ENCODE measurements at regions not wholly inside any gene's neighbourhood (a gene's known extent, or its start where the extent isn't known, plus 50 kb on each side); places are given as distances from the start of the nearest gene placed in this dataset.

DNA sequence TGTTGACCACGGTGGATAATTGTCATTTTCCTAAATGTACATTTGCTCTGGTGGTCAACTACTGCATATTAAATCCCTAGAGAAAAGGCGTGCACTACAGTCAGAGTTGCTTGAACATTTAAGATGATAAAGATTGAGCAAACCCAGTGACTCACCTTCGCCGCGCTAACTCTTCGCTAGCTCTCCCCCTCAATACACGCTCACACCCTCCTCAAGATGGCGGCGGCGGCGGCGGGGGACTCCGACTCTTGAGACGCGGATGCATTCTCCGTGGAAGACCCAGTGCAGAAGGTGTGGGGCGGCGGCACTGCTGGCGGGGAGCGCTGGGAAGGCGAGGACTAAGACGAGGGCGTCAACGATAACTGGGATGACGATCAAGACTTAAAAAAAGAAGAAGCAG lies 79.8 kb upstream of the PFN2 start:
- no peak overlapping the region for H3K4ac ChIP-seq (ENCODE audit: low read depth, low read length)
- H4K20me1 ChIP-seq (ENCODE audit: insufficient read depth, low read length), result no peaks in the 10 kb centered on the region
- H3K36me3 ChIP-seq (ENCODE audit: control insufficient read depth, insufficient read depth, low read length), result no peaks in the 10 kb centered on the region
- H2AFZ ChIP-seq (replicated peaks; ENCODE audit: low read length, poor library complexity), result no peak overlapping the region
- H2BK15ac ChIP-seq (ENCODE audit: low read depth, low read length), result no peak overlapping the region
- no peak overlapping the region for H3K27ac ChIP-seq (ENCODE audit: insufficient read depth, low read length)
- TF ChIP-seq, protein P1, sequence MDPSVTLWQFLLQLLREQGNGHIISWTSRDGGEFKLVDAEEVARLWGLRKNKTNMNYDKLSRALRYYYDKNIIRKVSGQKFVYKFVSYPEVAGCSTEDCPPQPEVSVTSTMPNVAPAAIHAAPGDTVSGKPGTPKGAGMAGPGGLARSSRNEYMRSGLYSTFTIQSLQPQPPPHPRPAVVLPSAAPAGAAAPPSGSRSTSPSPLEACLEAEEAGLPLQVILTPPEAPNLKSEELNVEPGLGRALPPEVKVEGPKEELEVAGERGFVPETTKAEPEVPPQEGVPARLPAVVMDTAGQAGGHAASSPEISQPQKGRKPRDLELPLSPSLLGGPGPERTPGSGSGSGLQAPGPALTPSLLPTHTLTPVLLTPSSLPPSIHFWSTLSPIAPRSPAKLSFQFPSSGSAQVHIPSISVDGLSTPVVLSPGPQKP (IDR thresholded peaks at IDR 0.05; ENCODE audit: borderline replicate concordance, low read depth, low read length), result no peak
- TF ChIP-seq, protein P2, sequence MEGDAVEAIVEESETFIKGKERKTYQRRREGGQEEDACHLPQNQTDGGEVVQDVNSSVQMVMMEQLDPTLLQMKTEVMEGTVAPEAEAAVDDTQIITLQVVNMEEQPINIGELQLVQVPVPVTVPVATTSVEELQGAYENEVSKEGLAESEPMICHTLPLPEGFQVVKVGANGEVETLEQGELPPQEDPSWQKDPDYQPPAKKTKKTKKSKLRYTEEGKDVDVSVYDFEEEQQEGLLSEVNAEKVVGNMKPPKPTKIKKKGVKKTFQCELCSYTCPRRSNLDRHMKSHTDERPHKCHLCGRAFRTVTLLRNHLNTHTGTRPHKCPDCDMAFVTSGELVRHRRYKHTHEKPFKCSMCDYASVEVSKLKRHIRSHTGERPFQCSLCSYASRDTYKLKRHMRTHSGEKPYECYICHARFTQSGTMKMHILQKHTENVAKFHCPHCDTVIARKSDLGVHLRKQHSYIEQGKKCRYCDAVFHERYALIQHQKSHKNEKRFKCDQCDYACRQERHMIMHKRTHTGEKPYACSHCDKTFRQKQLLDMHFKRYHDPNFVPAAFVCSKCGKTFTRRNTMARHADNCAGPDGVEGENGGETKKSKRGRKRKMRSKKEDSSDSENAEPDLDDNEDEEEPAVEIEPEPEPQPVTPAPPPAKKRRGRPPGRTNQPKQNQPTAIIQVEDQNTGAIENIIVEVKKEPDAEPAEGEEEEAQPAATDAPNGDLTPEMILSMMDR (conservative IDR thresholded peaks at IDR 0.05; ENCODE audit: low read depth, low read length), result no peak
- TF ChIP-seq SMC3 (IDR thresholded peaks at IDR 0.05; ENCODE audit: low read depth, low read length) (no peak), NFE2L2 (IDR thresholded peaks at IDR 0.05; ENCODE audit: low read depth, low read length) (no peak), RFX5 (IDR thresholded peaks at IDR 0.05; ENCODE audit: low read depth, low read length) (no peak), POLR2A (IDR thresholded peaks at IDR 0.05; ENCODE audit: low read depth, low read length) (no peak), FOS (IDR thresholded peaks at IDR 0.05; ENCODE audit: low read depth, low read length) (no peak), RAD21 (IDR thresholded peaks at IDR 0.05; ENCODE audit: low read length) (no peak), CHD1 (IDR thresholded peaks at IDR 0.05; ENCODE audit: low read depth, low read length) (no peak), MXI1 (IDR thresholded peaks at IDR 0.05; ENCODE audit: borderline replicate concordance, low read depth, low read length) (no peak), BHLHE40 (IDR thresholded peaks at IDR 0.05; ENCODE audit: low read depth, low read length) (no peak), RCOR1 (IDR thresholded peaks at IDR 0.05; ENCODE audit: insufficient replicate concordance, low read length) (no peak), MAFK (IDR thresholded peaks at IDR 0.05; ENCODE audit: low read depth, low read length) (no peak), MAZ (IDR thresholded peaks at IDR 0.05; ENCODE audit: borderline replicate concordance, low read depth, low read length) (no peak), CEBPB (IDR thresholded peaks at IDR 0.05; ENCODE audit: low read depth, low read length) (no peak)
- TF ChIP-seq, protein P3, sequence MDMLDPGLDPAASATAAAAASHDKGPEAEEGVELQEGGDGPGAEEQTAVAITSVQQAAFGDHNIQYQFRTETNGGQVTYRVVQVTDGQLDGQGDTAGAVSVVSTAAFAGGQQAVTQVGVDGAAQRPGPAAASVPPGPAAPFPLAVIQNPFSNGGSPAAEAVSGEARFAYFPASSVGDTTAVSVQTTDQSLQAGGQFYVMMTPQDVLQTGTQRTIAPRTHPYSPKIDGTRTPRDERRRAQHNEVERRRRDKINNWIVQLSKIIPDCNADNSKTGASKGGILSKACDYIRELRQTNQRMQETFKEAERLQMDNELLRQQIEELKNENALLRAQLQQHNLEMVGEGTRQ (IDR thresholded peaks at IDR 0.05; ENCODE audit: low read depth, low read length), result no peak
- H3K4me1 ChIP-seq (ENCODE audit: control insufficient read depth, insufficient read depth, low read length), result peaks cover 3% of the 10 kb centered on the region
- DNase-seq (no peak), ATAC-seq (ENCODE audit: low read depth) (no peak)
- no peak overlapping the region for H3K56ac ChIP-seq (ENCODE audit: extremely low read depth, insufficient read depth, low read length)
- no peak overlapping the region for H2AK5ac ChIP-seq (ENCODE audit: low read depth, low read length)
- no peak overlapping the region for H3K4me2 ChIP-seq (ENCODE audit: low read depth, low read length)
- H2BK20ac ChIP-seq (ENCODE audit: low read depth, low read length), result no peak overlapping the region
- no peak overlapping the region for H3K9ac ChIP-seq (ENCODE audit: low read depth, low read length)
- no peak overlapping the region for H3K23ac ChIP-seq (ENCODE audit: low read depth, low read length)
- no peak overlapping the region for H2BK5ac ChIP-seq (ENCODE audit: low read depth, low read length, poor library complexity, severe bottlenecking)
- in situ Hi-C loops (cut with MboI; ENCODE audit: low sequenced_read_pairs), result no loop called here
- no peak overlapping the region for H4K8ac ChIP-seq (ENCODE audit: low read depth in 2 of 2, low read length in 2 of 2)
- no peak overlapping the region for H2AK9ac ChIP-seq (replicated peaks; ENCODE audit: low read depth, low read length, poor library complexity)
- no TSS peak for BruUV-seq (replicated peaks)
- dilution Hi-C loops (cut with HindIII; ENCODE audit: low sequenced_read_pairs, unreplicated experiment), result no loop called here
- intact Hi-C loops (cut with micrococcal nuclease), result no loop called here
- POLR2A ChIA-PET (ENCODE audit: unreplicated experiment), result no interaction called here
- no peaks in the 10 kb centered on the region for H3K79me1 ChIP-seq (ENCODE audit: low read depth in 1 of 2, low read length in 2 of 2)
- CTCF ChIA-PET, result no interaction called here
- no peak overlapping the region for H3K4me3 ChIP-seq (ENCODE audit: insufficient read depth, low read depth, low read length)
- H4K91ac ChIP-seq (ENCODE audit: insufficient read depth, low read depth, low read length), result no peak overlapping the region
- 95% methylated on average over 10 of the region's 25 CpGs; no CpG with 5 or more reads in 1 of the 2 experiments for WGBS, 2 experiments (ENCODE audit: extremely low coverage in 2 of 2, insufficient read length in 1 of 2)
- no peaks in the 10 kb centered on the region; the same call in 1 of the 2 replicates for H3K27me3 ChIP-seq (ENCODE audit: control insufficient read depth, insufficient read depth, low read length)
- H3K9me3 ChIP-seq (ENCODE audit: control insufficient read depth, insufficient read depth, low read length), result no peaks in the 10 kb centered on the region
- H2BK120ac ChIP-seq (ENCODE audit: low read depth, low read length), result no peak overlapping the region
- no peak overlapping the region for H4K5ac ChIP-seq (ENCODE audit: low read depth, low read length)
- H3K18ac ChIP-seq (ENCODE audit: low read depth, low read length), result no peak overlapping the region
- no peak overlapping the region for H3K14ac ChIP-seq (replicated peaks; ENCODE audit: low read depth, low read length)
- H3K9me1 ChIP-seq (ENCODE audit: insufficient read depth, low read length), result peaks cover 4% of the 10 kb centered on the region; the same call in 1 of the 2 replicates

All from IMR-90 (cell line).